Activated naive CD4-positive, alpha-beta T cell (primary cell): ENCODE measurements at regions not wholly inside any gene's neighbourhood (a gene's known extent, or its start where the extent isn't known, plus 50 kb on each side); places are given as distances from the start of the nearest gene placed in this dataset.

ENCODE experiments used
- DNase-seq, 4 experiments: peaks; one replicate each; lab custom pipeline; 2025; lab: John Stamatoyannopoulos, UW

- no peak for DNase-seq
These were observed 464.1 kb upstream of the ARHGEF26 start for GRCh38 chr3:153657046-153657445.

DNA sequence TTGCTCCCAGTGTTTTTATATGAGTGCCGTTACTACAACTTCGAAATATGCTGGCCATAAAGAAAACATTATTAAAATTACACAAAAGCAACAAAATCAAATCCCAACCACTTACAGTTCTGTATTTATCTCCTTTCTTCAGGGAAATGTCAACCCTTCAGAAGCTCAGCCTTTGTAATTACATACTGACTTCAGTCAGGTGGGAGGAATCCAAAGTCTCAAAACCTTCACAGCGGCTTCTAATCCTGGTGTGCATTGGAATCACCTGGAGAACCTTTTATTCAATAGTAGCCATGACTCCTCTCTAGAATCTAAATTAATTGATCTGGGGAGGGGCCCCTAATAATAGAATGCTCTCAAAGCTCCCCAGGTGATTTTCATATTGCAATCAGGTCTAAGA lies 463.7 kb upstream of the ARHGEF26 start:
- no peak for DNase-seq

DNA sequence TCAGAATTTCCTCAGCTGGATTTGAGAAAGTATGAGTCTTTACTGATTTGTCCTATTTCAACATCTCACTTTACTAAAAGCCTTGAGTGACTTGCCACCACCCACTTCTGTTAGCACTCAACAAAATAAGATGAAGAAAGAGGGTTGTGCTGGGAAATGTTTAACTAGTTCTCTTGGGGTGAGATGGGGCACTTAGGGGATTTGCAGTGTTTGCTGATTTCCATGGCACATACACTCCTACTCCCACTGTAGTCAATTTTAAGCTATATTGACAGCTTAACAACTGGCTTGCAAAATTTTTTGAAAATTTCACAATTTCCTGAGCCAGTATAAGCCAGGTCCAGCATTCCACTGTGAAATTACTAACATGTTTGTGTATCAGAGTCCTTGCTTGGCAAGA lies 463.1 kb upstream of the ARHGEF26 start:
- no peak for DNase-seq

DNA sequence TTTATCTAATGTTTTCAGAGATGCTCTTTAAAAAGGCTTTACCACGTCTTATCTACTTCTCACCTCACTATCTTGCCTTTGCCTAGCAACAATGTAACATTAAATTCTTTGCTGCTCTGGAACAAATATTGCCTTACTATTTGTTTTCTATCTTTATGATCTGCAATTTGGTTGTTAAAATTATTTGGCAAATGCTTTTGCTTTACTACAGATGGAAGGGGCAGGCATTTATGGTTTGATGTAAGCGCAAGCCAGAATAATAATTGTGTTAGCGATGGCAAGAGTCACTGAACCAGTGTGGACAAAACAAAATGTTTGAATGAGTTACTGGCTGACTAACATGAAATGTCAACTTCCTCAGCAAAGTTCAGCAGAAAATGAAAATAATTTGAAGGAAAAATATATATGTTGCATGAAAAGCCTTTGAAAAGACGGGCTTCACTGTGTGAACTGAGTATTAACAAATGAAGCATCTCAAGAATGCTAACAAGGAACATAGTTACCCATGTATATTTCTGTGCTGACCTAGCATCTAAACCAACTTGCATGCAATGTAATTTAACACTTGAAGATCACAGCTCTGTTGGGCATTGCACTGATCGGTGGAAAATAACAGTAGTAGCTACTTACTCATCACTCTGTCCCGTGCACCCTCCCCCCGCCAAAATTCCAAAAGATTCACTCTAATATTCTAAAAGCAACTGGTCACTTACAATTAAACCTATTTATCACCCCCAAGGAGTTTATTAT lies 454.0 kb upstream of the ARHGEF26 start:
- no peak for DNase-seq

DNA sequence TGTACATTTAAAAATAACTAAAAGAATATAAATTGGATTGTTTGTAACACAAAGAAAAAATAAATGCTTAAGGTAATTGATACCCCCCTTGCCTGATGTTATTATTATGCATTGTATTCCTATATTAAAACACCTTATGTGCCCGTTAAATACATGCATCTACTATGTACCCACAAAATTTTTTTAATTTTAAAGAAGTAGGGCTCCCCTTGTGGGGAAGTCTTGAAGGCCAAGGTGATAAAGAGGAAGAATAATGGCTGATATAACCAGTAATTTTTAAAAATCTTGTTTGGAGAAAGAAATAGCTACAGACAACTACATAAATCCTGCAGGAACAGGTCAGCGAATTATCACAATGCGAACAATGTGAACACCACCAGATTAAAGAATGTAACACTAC lies 451.7 kb upstream of the ARHGEF26 start:
- DNase-seq, result no peak

- DNase-seq, result no peak
These were observed 450.6 kb upstream of the ARHGEF26 start for GRCh38 chr3:153670577-153670976.

DNA sequence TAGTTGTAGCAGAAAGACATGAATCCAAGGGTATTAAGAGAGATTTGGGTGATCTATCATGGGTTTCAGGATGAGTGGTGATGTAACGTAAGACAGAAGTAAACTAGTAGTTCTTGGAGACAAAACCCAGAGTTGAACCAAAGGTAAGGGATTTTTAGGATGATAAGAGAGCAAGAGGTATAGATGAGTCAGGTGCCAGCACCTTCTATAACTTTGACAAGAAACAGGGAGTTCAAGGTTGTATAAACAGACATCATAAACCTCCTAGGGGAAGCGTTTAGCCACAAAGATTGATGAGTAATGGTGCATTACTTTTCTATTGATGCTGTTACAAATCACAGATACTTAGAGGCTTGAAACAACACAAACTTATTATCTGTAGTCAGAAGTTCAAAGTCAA lies 447.3 kb upstream of the ARHGEF26 start:
- no peak for DNase-seq

DNA sequence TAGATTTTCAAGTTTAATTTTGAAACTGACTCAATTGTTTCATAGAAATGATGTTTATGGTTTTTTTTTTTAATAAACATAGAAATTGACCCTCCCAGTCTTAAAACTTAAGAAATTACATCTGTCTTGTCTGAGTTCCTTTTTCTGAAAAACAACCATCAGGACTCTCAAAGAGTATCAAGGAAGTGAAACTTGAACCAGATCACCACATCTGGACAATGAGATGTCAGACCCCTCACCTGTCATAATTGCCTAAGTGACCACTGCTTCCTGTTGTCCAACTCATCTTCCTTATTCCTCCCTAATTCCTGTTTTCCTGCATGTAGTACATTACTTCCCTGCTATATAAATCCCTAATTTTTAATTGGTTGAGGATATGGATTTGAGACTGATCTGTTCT lies 441.5 kb upstream of the ARHGEF26 start:
- DNase-seq, result no peak

DNA sequence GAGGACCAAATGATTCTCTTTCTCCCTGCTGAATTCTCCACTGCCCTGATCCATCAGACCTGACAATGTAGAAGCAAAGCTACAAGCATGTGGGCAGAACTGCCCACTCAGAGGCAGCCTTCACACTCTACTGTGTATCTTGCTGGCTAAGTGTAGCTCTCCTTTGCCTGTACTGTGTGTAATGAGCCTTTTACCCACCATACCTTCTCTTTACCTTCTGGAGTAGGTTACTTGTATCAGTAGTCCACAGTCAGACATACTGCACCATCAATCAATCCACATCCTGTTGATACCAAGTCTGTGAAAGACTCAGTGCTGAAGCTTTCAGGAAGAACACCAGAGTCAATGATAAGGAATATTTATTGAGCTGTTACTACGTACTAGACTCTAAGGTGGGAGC lies 440.7 kb upstream of the ARHGEF26 start:
- no peak for DNase-seq

- DNase-seq, result no peak
These were observed 440.1 kb upstream of the ARHGEF26 start for GRCh38 chr3:153681057-153681456.

GRCh38 chr3:153688301-153689120 lies 432.7 kb upstream of the ARHGEF26 start:
- no peak for DNase-seq

DNA sequence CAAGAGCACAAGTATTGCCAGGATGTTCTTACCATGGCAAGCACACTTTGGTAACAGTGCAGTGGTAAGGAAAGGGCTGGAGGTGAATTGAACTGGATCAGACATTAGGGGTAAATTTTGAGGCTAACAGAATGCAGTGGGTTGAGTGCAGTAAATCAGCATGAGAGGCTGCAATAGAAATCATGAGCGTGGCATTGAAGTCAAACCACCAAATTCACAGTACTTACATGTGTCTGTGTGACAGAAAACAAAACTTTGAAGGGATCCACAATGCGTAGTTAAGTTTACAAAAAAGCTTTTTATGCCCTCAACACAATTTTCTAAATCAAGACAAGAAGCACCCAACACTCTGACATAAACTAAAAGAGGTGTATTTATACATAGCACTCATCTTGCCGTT lies 428.0 kb upstream of the ARHGEF26 start:
- DNase-seq, result no peak

- DNase-seq, result no peak
These were observed 419.1 kb upstream of the ARHGEF26 start for GRCh38 chr3:153702106-153702505.

DNA sequence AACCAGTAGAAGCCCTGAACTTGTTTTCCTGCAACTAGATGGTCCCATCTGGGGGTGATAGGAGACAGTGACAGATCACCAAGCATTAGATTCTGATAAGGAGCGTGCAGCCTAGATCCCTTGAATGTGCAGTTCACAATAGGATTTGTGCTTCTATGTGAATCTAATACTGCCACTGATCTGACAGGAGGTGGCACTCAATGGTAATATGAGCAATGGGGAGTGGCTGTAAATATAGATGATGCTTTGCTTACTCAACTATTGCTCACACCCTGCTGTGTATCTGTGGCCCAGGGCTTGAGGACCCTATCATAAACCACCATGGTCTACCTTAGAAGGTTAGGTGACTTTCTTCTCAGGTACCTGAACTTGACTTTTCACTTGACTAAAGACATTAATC lies 417.1 kb upstream of the ARHGEF26 start:
- no peak for DNase-seq

- no peak for DNase-seq
These were observed 414.5 kb upstream of the ARHGEF26 start for GRCh38 chr3:153706706-153707105.

- no peak for DNase-seq
These were observed 407.2 kb upstream of the ARHGEF26 start for GRCh38 chr3:153714016-153714415.

DNA sequence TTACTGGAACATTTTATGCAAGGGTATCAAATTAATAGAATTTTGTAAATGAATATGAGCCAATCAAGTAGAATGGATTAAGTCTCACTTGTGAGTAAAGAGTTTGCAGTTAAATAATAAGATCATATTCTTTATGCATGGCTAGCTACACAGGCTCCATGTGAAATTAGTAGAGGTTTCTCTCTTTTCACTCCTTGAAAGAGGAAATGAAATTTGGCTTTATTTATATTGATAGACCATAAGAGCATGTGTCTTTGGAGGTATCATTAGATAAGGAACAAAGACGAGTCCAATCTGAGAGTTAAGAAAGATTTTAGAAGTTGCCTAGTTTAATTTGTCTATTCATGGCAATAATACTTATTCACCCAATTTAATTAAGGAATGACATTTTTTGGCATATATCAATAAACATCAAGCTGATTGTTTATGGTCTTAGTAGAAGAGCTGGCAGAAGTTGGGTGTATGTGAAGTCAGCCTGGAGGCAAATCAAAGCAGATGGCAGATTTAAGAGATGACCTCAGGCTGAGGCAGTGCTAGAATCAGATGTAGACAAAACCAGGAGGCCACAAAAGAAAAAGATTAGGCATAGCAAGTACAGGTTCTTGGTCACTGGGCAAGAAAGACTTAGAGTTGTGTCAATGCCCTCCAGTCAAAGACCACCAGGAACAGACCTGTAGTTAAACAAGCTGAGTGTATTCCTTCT lies 406.5 kb upstream of the ARHGEF26 start:
- DNase-seq, result no peak

- no peak for DNase-seq
These were observed 399.0 kb upstream of the ARHGEF26 start for GRCh38 chr3:153722157-153722556.

DNA sequence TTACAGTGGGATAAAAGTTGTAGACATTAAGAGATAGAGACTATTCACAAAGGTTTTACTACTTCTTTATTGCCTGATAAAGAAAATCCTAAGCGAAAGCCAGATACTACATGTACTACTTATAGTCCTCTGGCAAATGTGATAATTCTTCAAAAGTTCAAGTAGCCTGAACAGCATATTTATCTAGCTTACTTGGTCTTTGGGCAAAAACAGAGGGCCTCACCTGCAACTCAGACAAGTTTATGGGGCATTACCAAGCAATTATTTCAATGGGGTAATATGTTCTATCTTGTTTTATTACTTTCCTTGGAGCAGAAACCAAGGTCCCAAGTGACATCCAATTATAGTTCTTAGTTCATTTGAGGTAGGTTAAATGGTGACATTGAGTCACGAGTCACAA lies 390.1 kb upstream of the ARHGEF26 start:
- DNase-seq, result no peak

GRCh38 chr3:153734777-153735551 lies 386.2 kb upstream of the ARHGEF26 start:
- DNase-seq, result no peak

GRCh38 chr3:153740109-153740508 lies 381.1 kb upstream of the ARHGEF26 start:
- DNase-seq, result no peak

DNA sequence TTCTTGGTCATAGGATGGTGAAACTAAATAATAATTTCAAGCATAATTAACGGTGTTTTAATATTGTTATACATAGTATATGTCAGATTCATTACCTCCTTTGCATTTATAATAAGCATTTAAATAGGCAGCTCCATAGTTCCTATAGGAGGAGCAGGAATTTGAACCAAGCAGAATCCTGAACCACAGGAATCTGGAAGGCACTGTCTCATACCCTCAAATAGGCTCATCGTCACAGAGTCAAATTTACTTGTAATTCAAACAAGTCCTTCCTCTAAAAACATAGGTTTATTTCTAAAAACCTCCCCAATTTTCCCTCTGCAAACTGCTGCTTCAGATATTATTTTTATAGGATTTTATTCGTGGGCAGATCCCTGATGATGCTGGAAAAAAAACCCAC lies 376.3 kb upstream of the ARHGEF26 start:
- DNase-seq, result no peak
